ENCODE measurements at regions not wholly inside any gene's neighbourhood (a gene's known extent, or its start where the extent isn't known, plus 50 kb on each side); places are given as distances from the start of the nearest gene placed in this dataset.

DNA sequence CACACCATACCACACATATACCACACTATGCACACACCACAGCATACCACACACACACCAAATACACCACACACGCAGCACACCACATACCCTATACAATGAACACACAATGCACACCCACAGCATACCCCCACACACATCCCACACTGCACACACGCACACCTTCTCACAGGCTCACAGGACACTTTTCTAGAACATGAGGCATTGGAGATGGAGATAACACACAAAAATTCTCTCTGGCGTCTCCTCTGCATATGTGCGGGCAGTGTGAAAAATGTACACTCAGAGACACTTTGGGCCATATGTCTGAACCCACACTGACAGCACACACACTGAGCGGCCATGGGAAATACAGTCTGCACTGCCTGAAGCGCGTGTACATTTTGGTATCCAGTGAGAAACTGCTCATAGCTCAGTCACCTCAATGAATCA, 278.1 kb downstream of the GADD45G start:
- H3K9ac ChIP-seq (ENCODE audit: low read length), result no peak overlapping the region
- H3K9me3 ChIP-seq (ENCODE audit: insufficient read depth, low read length), result no peaks in the 10 kb centered on the region
- H4K20me1 ChIP-seq (ENCODE audit: low read depth, low read length), result no peaks in the 10 kb centered on the region
- no peak for TF ChIP-seq EZH2phosphoT487 (conservative IDR thresholded peaks at IDR 0.05; ENCODE audit: low read length)
- TF ChIP-seq, protein P1, sequence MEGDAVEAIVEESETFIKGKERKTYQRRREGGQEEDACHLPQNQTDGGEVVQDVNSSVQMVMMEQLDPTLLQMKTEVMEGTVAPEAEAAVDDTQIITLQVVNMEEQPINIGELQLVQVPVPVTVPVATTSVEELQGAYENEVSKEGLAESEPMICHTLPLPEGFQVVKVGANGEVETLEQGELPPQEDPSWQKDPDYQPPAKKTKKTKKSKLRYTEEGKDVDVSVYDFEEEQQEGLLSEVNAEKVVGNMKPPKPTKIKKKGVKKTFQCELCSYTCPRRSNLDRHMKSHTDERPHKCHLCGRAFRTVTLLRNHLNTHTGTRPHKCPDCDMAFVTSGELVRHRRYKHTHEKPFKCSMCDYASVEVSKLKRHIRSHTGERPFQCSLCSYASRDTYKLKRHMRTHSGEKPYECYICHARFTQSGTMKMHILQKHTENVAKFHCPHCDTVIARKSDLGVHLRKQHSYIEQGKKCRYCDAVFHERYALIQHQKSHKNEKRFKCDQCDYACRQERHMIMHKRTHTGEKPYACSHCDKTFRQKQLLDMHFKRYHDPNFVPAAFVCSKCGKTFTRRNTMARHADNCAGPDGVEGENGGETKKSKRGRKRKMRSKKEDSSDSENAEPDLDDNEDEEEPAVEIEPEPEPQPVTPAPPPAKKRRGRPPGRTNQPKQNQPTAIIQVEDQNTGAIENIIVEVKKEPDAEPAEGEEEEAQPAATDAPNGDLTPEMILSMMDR (IDR thresholded peaks at IDR 0.05; ENCODE audit: insufficient read depth, low read length, poor library complexity, severe bottlenecking), result no peak
- no peak overlapping the region for H3K4me2 ChIP-seq (ENCODE audit: low read depth, low read length, poor library complexity, severe bottlenecking)
- H3K27me3 ChIP-seq (ENCODE audit: low read length), result no peaks in the 10 kb centered on the region
- H3K36me3 ChIP-seq (ENCODE audit: low read length), result no peaks in the 10 kb centered on the region
- H3F3A ChIP-seq (ENCODE audit: insufficient read depth), result no peaks in the 10 kb centered on the region
- H3K4me3 ChIP-seq (ENCODE audit: insufficient read depth, low read length, poor library complexity, severe bottlenecking), result no peak overlapping the region
- no peaks in the 10 kb centered on the region for H3K79me2 ChIP-seq (ENCODE audit: insufficient read depth, low read length)
- no peak overlapping the region for H2AFZ ChIP-seq (ENCODE audit: low read depth, low read length, severe bottlenecking)
- no peaks in the 10 kb centered on the region for H3K9me2 ChIP-seq (replicated peaks; ENCODE audit: insufficient read depth, low read length)
- no peak overlapping the region for H3K27ac ChIP-seq (ENCODE audit: low read depth, low read length)

DNA sequence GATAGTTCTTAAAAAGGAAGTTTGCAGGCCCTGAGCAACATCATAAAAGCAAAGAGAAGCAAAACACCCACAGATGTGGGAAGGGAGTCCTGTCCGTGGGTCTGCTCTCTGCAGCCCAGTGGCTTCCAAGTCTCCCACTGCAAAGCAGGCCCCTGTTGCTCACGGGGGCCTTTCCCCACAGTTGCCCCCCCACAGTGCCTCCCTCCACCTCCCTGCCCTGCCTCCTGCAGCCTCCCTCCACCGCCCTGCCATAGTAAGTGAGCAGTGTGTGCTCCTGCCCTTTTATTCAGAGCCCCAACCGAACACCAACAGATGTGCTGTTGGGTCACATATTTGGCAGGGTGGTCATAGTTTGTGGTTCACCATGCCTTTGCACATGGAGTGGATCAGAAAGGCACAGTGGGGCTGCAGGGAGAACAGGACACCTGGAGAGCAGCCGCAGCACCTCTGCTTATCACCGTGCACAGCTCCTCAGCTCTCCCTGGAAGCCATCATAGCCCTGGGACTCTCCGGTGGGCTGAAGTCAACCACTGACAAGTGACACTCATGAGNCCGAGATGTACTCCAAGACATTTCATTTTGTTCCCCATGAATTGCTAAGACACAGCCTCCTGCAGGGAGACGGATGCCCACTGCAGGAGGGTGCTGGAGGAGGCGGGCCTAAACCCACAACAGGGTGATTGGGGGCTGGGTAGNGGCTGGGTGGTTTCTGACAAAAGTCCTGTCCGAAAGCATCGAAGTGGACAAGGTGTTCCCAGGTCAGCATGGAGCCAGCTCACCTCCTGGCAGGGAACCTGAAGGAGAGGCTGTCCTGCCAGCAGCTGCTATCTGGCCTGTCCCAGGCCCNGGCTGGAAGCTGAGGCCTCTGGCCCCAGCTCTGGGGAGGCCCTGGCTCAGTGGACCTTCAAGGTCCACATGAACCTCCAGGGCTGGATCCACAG, 278.9 kb downstream of the GADD45G start:
- Histone ChIP-seq H3K9me3 (ENCODE audit: insufficient read depth, low read length) (no peaks in the 10 kb centered on the region), H3K27ac (ENCODE audit: low read depth, low read length) (no peak overlapping the region), H2AFZ (ENCODE audit: low read depth, low read length, severe bottlenecking) (no peak overlapping the region), H3K27me3 (ENCODE audit: low read length) (no peaks in the 10 kb centered on the region), H3F3A (ENCODE audit: insufficient read depth) (no peaks in the 10 kb centered on the region), H3K4me3 (ENCODE audit: insufficient read depth, low read length, poor library complexity, severe bottlenecking) (no peak overlapping the region), H4K20me1 (ENCODE audit: low read depth, low read length) (no peaks in the 10 kb centered on the region), H3K9ac (ENCODE audit: low read length) (no peak overlapping the region), H3K36me3 (ENCODE audit: low read length) (no peaks in the 10 kb centered on the region), H3K4me2 (ENCODE audit: low read depth, low read length, poor library complexity, severe bottlenecking) (no peak overlapping the region), H3K9me2 (replicated peaks; ENCODE audit: insufficient read depth, low read length) (no peaks in the 10 kb centered on the region), H3K79me2 (ENCODE audit: insufficient read depth, low read length) (no peaks in the 10 kb centered on the region)
- no peak for TF ChIP-seq EZH2phosphoT487 (conservative IDR thresholded peaks at IDR 0.05; ENCODE audit: low read length)
- TF ChIP-seq, protein P1 (IDR thresholded peaks at IDR 0.05; ENCODE audit: insufficient read depth, low read length, poor library complexity, severe bottlenecking), result no peak

- Histone ChIP-seq H2AFZ (ENCODE audit: low read depth, low read length, severe bottlenecking) (no peak overlapping the region), H3K27ac (ENCODE audit: low read depth, low read length) (no peak overlapping the region), H3K9ac (ENCODE audit: low read length) (no peak overlapping the region), H3K9me2 (replicated peaks; ENCODE audit: insufficient read depth, low read length) (no peaks in the 10 kb centered on the region), H4K20me1 (ENCODE audit: low read depth, low read length) (no peaks in the 10 kb centered on the region), H3K36me3 (ENCODE audit: low read length) (no peaks in the 10 kb centered on the region), H3K27me3 (ENCODE audit: low read length) (no peaks in the 10 kb centered on the region), H3K4me3 (ENCODE audit: insufficient read depth, low read length, poor library complexity, severe bottlenecking) (no peak overlapping the region), H3F3A (ENCODE audit: insufficient read depth) (no peaks in the 10 kb centered on the region), H3K9me3 (ENCODE audit: insufficient read depth, low read length) (no peaks in the 10 kb centered on the region), H3K4me2 (ENCODE audit: low read depth, low read length, poor library complexity, severe bottlenecking) (no peak overlapping the region), H3K79me2 (ENCODE audit: insufficient read depth, low read length) (no peaks in the 10 kb centered on the region)
- TF ChIP-seq, protein P1 (IDR thresholded peaks at IDR 0.05; ENCODE audit: insufficient read depth, low read length, poor library complexity, severe bottlenecking), result no peak
- no peak for TF ChIP-seq EZH2phosphoT487 (conservative IDR thresholded peaks at IDR 0.05; ENCODE audit: low read length)
These were observed 279.7 kb downstream of the GADD45G start for GRCh38 chr9:89884356-89885083.

Data from SU-DHL-6 (cell line).